ENCODE measurements at regions not wholly inside any gene's neighbourhood (a gene's known extent, or its start where the extent isn't known, plus 50 kb on each side); places are given as distances from the start of the nearest gene placed in this dataset.
"Not testable (repeated sequence)": the region's sequence is repeated elsewhere in the genome, so short reads cannot be mapped to it uniquely, and the experiment has no call there.

GRCh38 chr5:24135536-24135935 is 509.2 kb downstream of the CDH10 start:
- no peak for DNase-seq (ENCODE audit: low spot score)

DNA sequence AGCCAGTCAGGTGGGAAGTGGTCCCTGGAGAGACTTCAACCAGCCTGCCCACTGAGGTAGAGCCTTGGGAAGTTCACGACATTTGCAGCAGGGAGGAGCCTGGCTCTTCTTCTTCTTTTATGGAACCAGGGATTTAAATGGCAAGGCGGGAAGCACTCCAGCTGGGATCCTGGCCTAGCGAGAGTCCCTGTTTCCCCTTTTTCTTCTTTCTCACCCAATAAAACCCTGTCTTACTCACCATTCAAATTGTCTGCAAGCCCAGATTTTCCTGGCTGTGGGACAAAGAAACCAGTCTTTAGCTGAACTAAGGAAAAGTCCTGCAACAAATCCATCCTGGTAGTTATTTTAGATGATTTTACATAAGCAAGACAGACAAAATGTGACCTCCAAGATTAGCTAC is 503.7 kb downstream of the CDH10 start:
- DNase-seq (ENCODE audit: low spot score) = no peak

- no peak for DNase-seq (ENCODE audit: low spot score)
Measured at GRCh38 chr5:24142341-24142740, 502.4 kb downstream of the CDH10 start.

DNA sequence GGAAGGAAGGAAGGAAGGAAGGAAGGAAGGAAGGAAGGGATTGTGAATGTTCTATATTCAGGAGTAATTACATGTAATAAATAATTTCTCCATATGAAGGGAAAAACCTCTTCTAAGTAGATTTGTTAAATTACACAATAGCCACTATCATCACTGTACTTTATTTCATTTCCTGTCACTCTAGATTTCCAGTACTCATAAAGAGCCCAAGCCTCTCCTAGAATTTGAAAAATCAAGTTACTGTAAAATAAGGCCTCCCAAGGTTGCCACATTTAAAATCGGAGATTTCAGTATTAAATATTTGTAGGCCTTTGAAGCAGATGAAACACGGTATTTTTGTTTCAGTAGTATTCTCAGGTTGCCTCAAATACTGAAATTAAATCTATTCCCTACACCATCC is 499.0 kb downstream of the CDH10 start:
- no peak for DNase-seq (ENCODE audit: low spot score)

- DNase-seq (ENCODE audit: low spot score) = no peak
Measured at GRCh38 chr5:24161559-24161958, 483.2 kb downstream of the CDH10 start.

DNA sequence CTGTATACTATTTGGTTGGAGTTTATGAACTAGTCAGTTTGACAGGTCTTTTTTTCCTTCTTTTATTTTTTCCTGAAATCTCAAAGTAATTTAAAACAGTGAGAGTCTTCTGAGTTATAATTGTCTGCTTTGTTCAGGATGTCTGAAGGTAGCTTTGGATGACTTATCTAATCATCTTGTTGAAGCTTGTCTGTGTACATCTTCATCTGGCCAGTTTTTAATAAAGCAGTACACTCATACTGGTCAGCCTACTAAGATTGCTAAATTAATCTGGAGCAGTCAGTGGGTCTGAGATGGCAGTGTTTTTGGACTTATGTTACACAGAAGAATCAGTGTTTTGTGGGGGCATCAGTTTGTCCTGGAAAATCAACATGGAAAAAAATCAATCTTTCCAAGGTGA is 482.4 kb downstream of the CDH10 start:
- DNase-seq (ENCODE audit: low spot score) = no peak

DNA sequence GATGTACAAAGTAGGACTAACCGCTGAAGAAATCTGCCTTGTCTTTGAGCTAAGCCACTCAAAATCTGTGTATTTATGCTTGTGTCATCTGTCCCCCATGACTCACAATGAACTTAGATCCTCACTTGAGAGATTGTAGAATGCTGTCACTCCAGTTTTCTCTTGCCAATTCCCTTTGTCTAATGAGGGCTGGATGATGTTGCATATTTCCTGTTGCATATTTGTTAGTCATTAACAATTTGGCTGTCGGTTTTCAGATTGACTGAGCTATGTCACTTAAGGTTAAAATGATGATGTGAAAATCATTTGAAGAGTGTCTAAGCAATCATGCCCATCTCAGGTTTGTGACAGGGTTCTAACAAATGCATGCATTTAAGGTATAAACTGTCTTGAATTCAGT is 481.7 kb downstream of the CDH10 start:
- no peak for DNase-seq (ENCODE audit: low spot score)

- no peak for DNase-seq (ENCODE audit: low spot score)
Measured at GRCh38 chr5:24167806-24168205, 477.0 kb downstream of the CDH10 start.

DNA sequence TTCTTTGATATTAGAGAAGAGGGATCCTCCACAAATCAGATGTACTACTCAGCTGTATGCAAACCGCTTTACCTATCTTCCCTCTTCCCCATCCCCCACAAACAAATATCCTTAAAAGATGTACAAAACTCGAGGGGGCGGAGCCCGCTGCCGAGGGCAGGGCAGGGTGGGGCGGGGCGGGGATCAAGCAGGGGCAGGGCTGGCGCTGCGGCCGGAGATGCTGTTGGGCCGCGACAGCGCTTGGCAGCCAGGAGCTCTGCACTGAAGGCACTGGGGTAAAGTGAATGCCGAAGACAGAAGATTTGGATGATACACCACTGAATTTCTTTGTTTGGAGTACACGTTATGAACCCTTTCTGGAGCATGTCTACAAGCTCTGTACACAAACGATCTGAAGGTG is 474.8 kb downstream of the CDH10 start:
- no peak for DNase-seq (ENCODE audit: low spot score)

DNA sequence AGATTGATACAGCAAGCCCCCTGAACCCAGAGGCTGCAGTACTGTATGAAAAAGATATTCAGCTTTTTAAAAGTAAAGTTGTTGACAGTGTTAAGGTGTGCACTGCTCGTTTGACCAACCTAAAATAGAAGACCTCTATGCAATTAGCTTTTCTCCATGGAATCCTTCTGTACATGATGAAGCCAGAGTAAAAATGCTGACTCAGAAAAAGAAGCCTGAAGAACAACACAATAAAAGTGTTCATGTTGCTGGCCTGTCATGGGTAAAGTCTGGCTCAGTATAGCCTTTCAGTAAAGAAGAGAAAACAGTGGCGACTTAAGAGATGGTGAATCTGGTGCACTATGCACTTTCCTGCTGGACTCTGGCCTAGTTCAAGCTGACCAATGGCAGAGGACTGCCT is 473.8 kb downstream of the CDH10 start:
- not testable (repeated sequence) for DNase-seq (ENCODE audit: low spot score)

DNA sequence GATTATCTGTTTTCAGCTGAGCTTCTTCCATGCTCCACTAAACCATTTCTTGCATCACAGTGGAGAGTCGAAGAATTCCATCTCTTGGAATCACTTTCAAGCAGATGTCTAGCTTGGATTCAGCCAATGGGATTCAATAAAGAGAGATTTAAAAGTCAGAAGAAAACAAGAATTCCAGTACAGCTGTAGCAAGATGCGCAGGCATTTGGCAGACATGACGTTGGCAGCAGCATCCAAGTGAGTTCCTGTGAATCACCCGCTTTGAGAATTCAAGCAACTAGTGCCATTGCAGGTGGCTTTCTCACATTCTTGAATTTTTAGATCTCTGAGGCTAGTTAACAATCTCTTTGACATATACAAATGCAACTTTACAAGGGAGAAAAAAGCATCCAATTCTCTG is 467.0 kb downstream of the CDH10 start:
- no peak for DNase-seq (ENCODE audit: low spot score)

GRCh38 chr5:24183981-24184380 is 460.8 kb downstream of the CDH10 start:
- no peak for DNase-seq (ENCODE audit: low spot score)

- no peak for DNase-seq (ENCODE audit: low spot score)
Measured at GRCh38 chr5:24188216-24188925, 456.4 kb downstream of the CDH10 start.

GRCh38 chr5:24196789-24197188 is 448.0 kb downstream of the CDH10 start:
- DNase-seq (ENCODE audit: low spot score) = no peak

GRCh38 chr5:24208686-24209106 is 436.1 kb downstream of the CDH10 start:
- no peak for DNase-seq (ENCODE audit: low spot score)

DNA sequence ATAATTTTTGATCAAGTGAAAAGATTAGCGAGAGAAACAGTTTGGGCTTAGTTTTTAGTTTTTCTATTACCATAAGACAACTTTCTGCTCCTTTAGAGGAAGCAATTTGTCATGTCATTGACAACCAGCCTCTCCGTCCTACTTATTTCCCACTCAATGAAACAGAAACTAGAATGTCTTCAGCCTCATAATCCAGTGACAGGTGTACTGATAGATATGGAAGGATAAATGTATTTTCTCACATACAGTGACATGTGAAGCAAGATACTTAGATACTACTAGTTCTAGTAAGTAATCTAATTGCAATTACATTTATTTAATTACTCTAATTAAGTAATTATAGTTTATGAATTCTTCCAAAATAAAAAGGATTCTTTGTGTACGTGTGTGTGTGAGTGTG is 429.7 kb downstream of the CDH10 start:
- no peak for DNase-seq (ENCODE audit: low spot score)

DNA sequence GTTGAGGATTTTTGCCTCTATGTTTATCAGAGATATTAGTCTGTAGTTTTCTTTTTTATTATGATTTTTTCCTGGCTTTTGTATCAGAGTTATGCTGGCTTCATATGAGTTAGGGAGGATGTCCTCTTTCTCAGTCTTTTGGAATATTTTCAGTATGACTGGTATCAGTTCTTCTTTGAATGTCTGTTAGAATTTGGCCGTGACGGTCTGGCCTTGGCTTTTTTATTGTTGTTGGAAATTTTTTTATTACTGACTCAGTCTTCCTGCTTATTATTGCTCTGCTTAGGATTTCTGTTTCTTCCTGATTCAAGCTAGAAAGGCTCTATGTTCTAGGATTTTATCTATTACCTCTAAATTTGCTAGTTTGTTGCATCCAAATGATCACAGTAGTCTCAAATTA is 421.9 kb downstream of the CDH10 start:
- no peak for DNase-seq (ENCODE audit: low spot score)

DNA sequence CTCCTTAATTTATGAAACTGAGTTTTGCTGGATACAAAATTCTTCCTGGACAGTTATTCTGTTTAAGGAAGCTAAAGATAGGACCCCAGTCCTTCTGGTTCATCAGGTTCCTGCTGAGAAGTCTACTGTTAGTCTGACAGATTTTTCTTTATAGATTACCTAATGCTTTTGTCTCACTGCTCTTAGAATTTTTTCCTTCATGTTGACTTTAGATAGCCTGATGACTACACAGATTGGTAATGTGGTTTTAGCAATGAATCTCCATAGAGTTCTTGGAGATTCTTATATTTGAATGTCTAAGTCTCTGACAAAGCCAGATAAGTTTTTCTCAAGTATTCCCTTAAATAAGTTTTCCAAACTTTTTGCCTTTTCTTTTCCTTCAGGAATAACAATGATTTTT is 419.7 kb downstream of the CDH10 start:
- no peak for DNase-seq (ENCODE audit: low spot score)

DNA sequence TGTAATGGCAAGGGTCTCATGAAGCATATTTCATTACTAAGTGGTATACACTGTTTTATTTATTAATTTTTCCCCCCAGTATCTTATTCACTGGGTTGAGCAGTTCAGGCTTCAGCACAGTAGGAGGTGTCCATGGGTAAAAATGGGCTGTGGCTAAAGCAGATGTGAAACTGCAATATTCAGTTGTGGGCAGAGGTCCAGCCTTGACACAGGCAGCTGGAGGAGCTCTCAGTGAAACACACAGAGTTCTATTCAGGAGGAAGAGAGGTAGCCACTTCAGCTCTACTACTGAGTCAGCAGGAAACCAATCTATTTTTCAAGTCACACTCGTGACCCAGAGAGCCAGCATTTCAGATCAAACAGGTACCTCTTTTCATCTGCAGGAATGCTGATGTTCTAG is 418.3 kb downstream of the CDH10 start:
- no peak for DNase-seq (ENCODE audit: low spot score)

DNA sequence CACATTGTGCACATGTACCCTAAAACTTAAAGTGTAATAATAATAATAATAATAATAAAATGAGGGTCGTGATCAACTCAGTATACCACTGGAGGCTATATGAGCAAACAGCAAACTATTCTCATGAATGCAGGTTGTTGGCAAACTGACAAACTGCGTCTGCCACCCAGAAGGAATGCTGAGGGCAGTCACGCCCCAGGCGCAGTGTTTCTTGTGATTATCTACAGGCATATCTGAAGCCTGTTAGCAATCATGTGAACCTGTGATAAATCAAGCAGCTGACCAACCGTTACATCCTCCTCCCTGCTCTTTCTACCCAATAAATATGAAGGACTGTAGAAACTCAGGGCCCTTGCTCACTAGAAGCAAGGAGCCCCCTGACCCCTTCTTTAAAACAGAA is 416.9 kb downstream of the CDH10 start:
- DNase-seq (ENCODE audit: low spot score) = not testable (repeated sequence)

GRCh38 chr5:24232041-24232440 is 412.7 kb downstream of the CDH10 start:
- DNase-seq (ENCODE audit: low spot score) = no peak

DNA sequence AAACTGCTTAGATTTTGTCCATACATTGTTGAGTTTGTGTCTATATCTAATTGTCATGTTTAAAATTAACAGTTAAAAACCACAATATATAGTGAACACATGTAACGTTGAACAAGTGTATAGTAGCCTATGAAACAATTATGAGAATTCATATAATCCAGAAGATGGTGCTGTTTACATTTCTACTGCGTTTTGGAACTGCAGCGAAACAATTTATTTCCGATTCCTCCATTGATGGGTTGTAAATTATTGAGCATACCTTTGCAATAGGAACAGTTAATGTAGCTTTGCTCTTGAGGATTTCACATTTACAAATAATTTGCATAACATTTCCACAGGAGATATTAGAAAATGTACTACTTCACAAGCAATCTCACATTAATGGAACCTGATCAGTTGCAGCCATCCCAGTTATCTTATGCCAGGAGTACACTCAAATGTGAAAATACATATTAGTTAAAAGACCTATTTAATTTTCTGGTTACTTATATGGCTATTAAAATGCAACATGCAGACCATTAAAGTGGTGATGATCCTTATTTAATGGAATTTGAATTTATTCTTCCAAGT is 411.8 kb downstream of the CDH10 start:
- DNase-seq (ENCODE audit: low spot score) = peak; percentile 6

DNA sequence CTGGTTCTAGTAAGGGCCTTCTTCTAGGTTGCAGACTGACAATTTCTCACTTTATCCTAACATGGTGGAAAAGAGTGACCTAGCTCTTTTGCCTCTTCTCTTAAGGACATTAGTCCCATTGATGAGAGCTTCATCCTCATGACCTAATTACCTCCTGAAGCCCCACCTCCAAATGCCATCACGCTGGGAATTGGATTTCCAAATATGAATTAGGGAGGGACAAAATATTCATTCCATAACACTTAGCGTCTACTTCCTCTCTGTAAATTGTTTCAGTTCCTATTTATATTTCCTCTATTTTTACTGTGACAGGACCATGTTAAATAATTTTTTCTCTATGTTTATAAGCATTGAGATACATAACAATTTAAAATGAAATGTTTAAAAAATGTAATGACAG is 408.8 kb downstream of the CDH10 start:
- DNase-seq (ENCODE audit: low spot score) = no peak

- no peak for DNase-seq (ENCODE audit: low spot score)
Measured at GRCh38 chr5:24245821-24246220, 399.0 kb downstream of the CDH10 start.

Data from HT-29 (cell line).